Stimulated activated CD4-positive, alpha-beta T cell treated with anti-CD3 and anti-CD28 coated beads, Interleukin-1b, Interleukin-23, amount 100 ng/mL, for 1 hour (primary cell): ENCODE measurements at regions not wholly inside any gene's neighbourhood (a gene's known extent, or its start where the extent isn't known, plus 50 kb on each side); places are given as distances from the start of the nearest gene placed in this dataset.

Experiments
- DNase-seq, 2 donors: peaks; one replicate each; pipeline ENCODE4 v3.0.0-alpha.2; 2020; ENCODE audit warnings: low read depth in 2 of 2

- DNase-seq, result no peak
These were observed 1224.2 kb upstream of the GJE1 start for GRCh38 chr6:140908505-140908904.

- no peak for DNase-seq
These were observed 1225.5 kb upstream of the GJE1 start for GRCh38 chr6:140907235-140907634.

- DNase-seq, result no peak
These were observed 1227.0 kb upstream of the GJE1 start for GRCh38 chr6:140905724-140906123.

GRCh38 chr6:140905050-140905449 lies 1227.7 kb upstream of the GJE1 start:
- no peak for DNase-seq

GRCh38 chr6:140897804-140898573 lies 1234.7 kb upstream of the GJE1 start:
- no peak for DNase-seq

GRCh38 chr6:140897349-140897748 lies 1235.4 kb upstream of the GJE1 start:
- DNase-seq, result no peak

- no peak for DNase-seq
These were observed 1239.3 kb upstream of the GJE1 start for GRCh38 chr6:140893432-140893831.

- DNase-seq, result no peak
These were observed 1252.8 kb upstream of the GJE1 start for GRCh38 chr6:140879946-140880345.

- no peak for DNase-seq
These were observed 1258.7 kb upstream of the GJE1 start for GRCh38 chr6:140874066-140874465.

GRCh38 chr6:140872885-140873284 lies 1259.8 kb upstream of the GJE1 start:
- DNase-seq, result no peak

GRCh38 chr6:140871911-140872310 lies 1260.8 kb upstream of the GJE1 start:
- no peak for DNase-seq

GRCh38 chr6:140867336-140867735 lies 1265.4 kb upstream of the GJE1 start:
- no peak for DNase-seq

- DNase-seq, result no peak
These were observed 1274.2 kb upstream of the GJE1 start for GRCh38 chr6:140858381-140858971.

GRCh38 chr6:140857739-140858380 lies 1274.9 kb upstream of the GJE1 start:
- DNase-seq, result no peak

- no peak for DNase-seq
These were observed 1277.2 kb upstream of the GJE1 start for GRCh38 chr6:140855520-140855919.

GRCh38 chr6:140854318-140854717 lies 1278.4 kb upstream of the GJE1 start:
- DNase-seq, result no peak

- DNase-seq, result no peak
These were observed 1282.3 kb upstream of the GJE1 start for GRCh38 chr6:140850438-140850837.

- DNase-seq, result no peak
These were observed 1283.3 kb upstream of the GJE1 start for GRCh38 chr6:140849456-140849855.

- DNase-seq, result no peak
These were observed 1285.5 kb upstream of the GJE1 start for GRCh38 chr6:140847262-140847645.

- no peak for DNase-seq
These were observed 1286.0 kb upstream of the GJE1 start for GRCh38 chr6:140846503-140847261.

GRCh38 chr6:140845701-140846100 lies 1287.0 kb upstream of the GJE1 start:
- DNase-seq, result no peak

GRCh38 chr6:140844167-140844566 lies 1288.6 kb upstream of the GJE1 start:
- no peak for DNase-seq
